Fibroblast of mammary gland (primary cell): ENCODE measurements at regions not wholly inside any gene's neighbourhood (a gene's known extent, or its start where the extent isn't known, plus 50 kb on each side); places are given as distances from the start of the nearest gene placed in this dataset.

Source experiments
- DNase-seq: peaks from one replicate; pipeline ENCODE4 v3.0.0-alpha.2; 2010; ENCODE audit warnings: low read depth
- H3K4me3 ChIP-seq: 2 replicates; pipeline ENCODE4 v1.5.1; 2011; ENCODE audit warnings: low read depth, mild to moderate bottlenecking, low read length, moderate library complexity; ENCODE audit not compliant: control insufficient read depth
- TF ChIP-seq, protein P1 (sequence below): conservative IDR thresholded peaks from 2 replicates; pipeline ENCODE4 v1.5.1; 2011; ENCODE audit warnings: low read depth, low read length, inconsistent platforms; ENCODE audit not compliant: control insufficient read depth, insufficient read depth

DNA sequence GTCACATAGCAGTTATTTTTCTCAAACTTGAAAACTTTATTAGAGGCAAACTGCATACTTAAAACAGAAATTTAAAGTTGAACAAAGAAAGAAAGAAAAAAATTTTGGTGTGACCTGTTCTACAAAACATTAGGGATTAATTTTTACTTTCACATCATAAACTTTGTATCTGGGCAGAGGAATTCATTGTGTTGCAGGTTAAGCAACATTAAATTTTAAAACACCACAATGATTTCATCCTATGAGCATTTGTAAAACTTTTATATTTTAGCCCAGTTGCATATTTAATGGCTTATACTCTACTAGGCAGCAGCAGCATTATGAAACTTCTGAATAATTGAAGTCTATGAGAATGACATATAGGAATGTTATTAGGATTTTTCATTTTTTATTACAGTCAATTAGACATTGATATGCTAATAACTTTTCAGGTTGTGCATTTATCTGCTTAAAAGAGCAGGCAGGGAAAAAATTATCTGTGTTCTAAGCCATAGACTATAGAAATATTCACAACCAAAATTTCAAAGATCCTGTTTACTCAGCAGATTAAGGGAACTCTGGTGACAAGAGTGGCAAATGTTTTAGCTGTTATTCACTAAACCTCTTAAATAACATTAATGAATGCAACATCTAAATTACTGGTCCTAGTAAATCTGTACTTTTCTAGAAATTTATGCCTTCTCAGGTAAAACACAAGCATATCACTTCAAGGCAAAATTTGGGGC, 1088.5 kb upstream of the CDH6 start:
- TF ChIP-seq, protein P1, sequence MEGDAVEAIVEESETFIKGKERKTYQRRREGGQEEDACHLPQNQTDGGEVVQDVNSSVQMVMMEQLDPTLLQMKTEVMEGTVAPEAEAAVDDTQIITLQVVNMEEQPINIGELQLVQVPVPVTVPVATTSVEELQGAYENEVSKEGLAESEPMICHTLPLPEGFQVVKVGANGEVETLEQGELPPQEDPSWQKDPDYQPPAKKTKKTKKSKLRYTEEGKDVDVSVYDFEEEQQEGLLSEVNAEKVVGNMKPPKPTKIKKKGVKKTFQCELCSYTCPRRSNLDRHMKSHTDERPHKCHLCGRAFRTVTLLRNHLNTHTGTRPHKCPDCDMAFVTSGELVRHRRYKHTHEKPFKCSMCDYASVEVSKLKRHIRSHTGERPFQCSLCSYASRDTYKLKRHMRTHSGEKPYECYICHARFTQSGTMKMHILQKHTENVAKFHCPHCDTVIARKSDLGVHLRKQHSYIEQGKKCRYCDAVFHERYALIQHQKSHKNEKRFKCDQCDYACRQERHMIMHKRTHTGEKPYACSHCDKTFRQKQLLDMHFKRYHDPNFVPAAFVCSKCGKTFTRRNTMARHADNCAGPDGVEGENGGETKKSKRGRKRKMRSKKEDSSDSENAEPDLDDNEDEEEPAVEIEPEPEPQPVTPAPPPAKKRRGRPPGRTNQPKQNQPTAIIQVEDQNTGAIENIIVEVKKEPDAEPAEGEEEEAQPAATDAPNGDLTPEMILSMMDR = no peak
- no peak overlapping the region for H3K4me3 ChIP-seq
- DNase-seq = no peak

DNA sequence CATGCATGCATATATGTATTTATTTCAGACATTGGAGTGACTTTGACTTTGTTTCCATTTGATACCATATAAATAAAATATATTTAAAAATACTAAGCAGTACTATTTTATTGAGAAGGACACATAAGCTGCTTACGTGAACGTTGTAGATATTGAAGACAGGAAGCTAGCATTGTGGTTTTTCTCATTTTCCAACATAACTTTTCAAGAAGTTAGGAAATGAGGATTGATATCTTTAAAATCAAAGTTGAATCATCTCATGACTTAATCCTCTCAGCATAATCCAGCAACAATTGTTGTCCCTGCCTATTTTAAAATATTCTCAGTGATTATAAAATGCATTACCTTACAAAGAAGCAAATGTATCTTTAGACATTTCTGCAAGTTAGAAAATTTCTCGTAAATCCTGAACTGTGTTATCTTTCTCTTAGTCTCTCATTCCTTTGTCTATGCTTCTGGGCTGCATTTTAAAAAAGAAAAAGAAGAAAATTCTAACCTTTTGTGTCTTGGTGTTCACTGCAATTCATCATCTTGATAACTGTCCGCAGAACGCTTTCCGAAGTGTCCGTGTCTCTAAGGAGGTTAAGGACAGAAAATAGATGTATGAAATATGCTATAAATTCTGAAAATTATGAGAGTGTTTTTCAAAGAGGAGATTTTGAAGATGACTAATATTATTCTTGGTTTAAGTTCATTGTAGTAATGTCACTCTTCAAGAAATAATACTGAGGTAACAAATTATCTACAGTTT, 1089.9 kb upstream of the CDH6 start:
- DNase-seq = no peak
- TF ChIP-seq, protein P1 = no peak
- H3K4me3 ChIP-seq = no peak overlapping the region

DNA sequence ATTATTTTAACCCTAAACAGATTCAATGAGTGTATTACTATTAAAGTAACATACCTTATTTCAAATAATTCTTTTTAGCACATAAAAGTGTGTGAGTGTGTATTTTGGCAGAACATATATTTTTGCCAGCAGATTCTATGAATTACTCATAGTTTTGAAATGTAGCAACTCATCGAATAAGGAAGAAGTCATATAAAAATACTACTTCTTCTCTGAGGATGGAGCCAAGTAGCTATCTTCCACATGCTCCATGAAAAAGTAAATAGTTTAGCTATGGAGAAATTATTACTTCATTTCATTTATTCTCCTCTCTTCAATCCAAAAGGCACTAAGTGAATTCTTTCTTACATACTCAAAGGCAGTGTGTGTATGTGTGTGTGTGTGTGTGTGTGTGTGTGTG, 1090.4 kb upstream of the CDH6 start:
- no peak overlapping the region for H3K4me3 ChIP-seq
- TF ChIP-seq, protein P1 = no peak
- DNase-seq = no peak

DNA sequence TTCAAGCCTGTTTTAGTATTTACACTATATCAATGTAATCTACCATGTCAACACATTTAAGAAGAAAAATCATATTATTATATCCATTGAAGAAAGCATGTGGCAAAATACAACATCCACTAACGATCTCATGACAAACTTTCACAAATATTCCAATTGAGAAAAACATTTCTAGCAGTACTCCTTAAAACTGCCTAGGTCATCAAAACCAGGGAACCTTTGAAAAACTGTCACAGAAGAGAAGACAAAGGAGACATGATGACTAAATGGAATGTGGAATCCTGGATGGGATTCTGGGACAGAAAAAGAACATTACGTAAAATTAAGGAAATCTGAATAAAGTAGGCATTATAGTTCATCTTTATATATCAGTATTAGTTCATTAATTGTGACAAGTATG, 1091.3 kb upstream of the CDH6 start:
- TF ChIP-seq, protein P1 = no peak
- H3K4me3 ChIP-seq = no peak overlapping the region
- DNase-seq = no peak

DNA sequence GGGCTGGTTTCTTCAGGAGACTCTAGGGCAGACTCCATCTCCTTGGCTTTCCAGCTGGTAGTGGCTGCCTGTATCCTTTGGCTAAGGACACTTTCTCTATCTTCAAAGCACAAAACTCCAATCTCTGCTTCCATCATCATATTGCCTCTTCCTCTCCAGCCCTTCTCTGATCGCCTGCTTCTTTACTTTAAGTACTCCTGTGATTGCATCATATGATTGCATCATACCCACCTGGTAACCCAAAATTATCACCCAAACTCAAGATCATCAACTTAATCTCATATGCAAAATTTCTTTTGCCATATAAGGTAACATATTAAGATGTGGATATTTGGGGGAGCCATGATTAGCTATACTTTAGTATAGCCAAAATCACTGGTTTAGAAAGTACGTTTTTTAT, 1092.6 kb upstream of the CDH6 start:
- H3K4me3 ChIP-seq = no peak overlapping the region
- DNase-seq = no peak
- TF ChIP-seq, protein P1 = no peak

DNA sequence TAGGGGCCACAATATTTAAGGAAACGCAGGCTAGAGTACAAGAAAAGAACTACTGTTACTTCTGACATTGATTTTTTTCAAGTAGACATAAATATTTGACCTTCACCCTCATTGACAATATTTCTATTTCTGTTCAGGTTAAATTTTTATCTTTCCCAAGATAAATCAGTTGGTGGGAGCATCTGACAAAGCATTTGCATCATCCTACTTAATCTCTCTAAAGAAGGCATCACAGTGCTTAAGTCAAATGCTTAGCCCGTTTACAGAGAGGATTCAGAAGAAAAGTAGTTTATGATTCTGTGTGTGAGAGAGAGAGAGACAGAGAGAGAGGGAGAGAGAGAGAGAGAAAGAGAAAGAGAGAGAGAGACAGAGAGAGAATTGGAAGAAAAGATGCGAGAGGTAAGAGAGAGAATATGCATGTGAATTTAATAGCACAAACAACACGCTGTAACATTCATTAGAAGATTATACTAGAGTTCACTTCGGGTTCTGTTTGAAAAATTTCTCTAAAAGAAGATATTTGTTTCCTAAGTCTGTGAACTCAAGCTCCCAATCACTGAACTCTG, 1093.3 kb upstream of the CDH6 start:
- DNase-seq = no peak
- TF ChIP-seq, protein P1 = no peak
- H3K4me3 ChIP-seq = no peak overlapping the region
